GM19468 (cell line): ENCODE measurements at regions not wholly inside any gene's neighbourhood (a gene's known extent, or its start where the extent isn't known, plus 50 kb on each side); places are given as distances from the start of the nearest gene placed in this dataset.

ENCODE experiments used
- ATAC-seq: cut with Tn5 transposase; IDR thresholded peaks from one replicate; pipeline ENCODE4 v1.9.1; 2021; ENCODE audit warnings: mild to moderate bottlenecking, moderate library complexity, moderate number of reproducible peaks; ENCODE audit not compliant: unreplicated experiment; ENCODE audit errors: extremely low read depth

DNA sequence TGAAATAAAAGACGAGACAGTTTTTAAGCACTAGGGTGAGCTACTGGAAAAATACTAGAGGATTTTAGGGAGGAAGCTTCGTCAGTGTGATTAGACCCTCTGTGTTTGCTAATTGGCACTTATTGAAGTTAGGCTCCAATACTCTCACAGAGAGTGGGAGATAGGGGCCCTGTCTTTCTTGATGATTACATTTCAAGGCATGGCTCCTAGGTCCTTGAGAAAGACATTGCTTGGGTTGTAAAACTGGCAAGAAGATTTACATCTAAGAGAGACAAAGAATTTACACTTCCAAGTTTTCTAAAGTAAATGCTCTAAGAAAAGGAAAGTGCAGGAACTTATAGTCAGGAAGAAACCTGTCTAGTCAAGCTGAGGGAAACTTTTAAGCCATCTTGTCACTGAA is 183.2 kb downstream of the C12orf50 start:
- ATAC-seq: no peak

DNA sequence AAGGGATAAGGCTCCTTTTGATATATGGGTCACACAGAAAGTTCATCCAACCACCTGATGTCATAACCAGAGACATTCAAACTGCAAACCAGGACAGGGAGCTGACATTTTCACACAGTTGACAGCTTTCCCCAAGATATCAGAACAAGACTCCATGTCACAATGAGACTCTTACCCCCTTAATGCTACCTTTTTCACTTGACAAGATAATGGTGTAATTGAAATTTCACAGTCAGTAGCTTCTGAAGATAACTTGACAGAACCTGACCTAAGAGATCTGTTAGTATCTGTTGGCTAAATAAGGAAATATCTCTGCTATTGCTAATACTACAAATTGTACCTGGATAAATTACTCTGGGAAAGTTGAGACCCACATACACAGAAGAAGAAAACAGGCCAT is 187.3 kb downstream of the C12orf50 start:
- ATAC-seq: no peak

DNA sequence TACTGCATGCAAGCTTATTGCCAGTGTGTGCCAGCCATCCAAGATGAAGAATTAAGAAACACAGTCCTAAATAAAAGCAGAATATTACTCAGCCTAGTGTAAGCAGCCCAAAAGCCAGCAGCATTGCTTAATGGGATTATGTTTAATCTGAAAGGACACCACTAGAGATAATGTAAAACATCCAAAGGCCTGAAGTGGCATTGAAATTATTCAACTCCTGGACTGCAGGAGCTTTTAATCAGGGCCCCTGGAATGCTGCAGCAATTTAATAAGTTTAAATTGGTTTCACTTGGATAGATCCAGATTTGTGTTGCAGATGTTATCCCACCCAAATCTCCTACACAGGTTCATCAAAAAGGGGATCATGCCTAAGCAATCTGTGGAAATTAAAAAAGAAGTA is 193.0 kb downstream of the C12orf50 start:
- no peak for ATAC-seq

DNA sequence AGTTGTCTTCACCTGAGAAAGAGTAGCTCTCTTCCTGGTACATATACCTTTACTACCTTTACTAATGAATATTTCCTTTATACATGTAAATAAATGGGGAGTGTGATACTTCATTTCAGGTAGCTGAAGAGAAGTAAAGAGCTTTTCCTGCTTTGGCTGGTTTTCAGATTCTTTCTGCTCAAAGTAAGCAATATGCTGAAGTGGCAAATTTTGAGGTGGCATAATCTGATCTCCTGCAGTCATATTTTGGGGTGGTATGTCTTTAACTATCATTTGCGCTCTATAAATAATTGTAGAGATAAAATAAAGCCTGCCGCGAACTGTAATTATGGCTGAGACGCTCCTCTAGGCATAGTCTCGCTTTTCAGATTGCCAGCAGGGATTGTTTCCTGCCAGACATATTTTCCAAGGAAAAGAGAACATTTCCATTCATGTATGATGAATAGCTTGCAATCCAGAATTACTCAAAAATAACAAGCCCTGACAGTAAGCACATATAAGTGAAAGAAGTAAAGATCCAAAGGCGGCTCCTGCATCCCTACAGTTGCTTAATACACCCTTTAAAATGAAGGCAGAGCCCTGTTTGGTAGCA is 200.7 kb downstream of the C12orf50 start:
- no peak for ATAC-seq

DNA sequence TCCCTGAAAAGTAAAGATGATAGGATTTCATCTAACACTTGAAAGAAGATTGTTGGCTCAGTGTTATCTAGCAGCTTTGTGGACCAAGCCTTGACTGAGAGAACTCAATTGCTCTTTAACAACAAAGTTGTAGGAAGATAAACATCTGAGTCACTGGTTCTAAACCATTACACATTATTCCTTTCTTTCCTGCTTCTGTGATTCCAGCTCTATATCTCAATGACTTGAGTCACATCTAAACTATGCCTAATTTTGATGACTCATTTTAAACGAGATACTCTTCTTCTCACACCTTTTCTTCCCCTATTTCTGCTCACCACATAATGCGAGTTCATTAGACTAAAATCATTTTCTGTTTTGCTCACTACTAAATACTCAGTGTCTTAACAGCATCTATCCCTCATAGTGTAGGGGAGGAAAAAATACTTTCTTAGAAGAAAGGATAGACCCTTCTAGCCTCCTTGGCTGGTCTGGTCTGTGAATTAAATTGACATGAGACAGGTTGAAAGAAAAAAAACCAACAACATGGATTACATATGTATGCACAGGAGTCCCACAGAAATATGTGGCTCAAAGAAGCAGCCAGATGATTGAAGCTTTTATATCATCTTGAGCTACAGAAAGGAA is 201.4 kb downstream of the C12orf50 start:
- no peak for ATAC-seq

DNA sequence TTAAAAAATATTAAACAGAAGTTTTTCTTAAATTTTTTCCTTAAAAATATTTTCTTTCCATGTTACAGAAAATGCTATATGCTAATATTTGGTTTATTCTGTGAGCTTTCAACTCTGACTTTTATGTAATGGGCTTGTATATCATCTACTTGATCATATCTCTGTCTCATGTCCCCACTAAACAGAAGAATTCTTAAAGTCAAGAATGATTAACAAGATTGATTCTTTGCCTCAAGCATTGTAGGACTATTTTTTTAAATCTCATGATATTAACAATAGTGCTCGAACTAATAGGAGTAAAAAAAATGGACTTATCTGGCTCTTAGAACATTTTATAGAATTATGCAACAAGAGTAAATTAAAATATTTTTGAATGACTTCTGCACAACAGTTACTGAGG is 206.3 kb downstream of the C12orf50 start:
- no peak for ATAC-seq

DNA sequence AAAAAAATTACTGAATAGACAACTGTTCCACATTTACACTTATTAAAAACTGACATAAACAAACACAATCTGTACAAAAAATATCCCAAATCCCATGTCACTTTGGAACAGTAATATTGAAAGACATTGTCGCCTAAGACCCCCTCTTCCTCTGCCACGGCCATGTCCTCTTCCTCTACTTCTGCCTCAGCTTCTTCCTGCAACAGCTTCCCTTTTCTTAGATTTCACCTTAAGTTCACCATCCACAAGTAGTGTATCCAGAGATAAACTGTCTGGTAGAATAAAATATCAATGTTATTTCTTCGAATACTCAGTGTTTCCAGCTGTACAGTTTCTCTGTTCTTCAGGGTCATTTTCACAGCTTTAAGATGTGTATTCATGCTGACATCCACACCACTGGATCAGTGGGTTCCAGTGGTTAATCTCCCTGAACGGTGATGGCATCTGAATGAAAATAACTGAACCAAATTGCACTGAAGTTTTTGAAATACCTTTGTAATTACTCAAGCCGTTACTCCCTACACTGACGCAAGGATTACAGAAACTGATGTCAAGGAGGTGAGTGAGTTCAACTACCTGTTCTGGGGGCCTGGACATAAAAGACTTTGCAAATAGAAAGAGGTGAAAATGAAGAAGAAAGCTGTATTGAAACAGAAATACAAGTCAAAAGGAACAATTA is 208.5 kb downstream of the C12orf50 start:
- no peak for ATAC-seq

DNA sequence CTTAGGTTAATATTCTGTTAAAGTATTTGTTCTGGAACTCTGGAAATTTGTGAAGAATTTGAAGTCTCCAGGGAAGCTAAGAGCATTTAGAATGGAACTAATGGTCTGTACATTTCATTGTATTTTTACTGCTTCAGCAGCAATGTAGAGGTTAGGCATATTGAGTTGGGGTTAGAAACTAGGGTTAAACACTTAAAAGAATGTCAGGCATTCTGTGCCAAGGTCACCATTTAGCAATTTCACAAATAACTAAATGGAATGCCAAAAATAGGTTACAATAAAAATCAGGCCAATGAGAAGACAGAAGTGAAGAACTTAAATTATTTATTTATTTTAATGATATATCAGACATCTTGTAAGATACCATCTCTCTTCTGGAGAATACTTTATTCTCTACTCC is 210.8 kb downstream of the C12orf50 start:
- ATAC-seq: no peak

DNA sequence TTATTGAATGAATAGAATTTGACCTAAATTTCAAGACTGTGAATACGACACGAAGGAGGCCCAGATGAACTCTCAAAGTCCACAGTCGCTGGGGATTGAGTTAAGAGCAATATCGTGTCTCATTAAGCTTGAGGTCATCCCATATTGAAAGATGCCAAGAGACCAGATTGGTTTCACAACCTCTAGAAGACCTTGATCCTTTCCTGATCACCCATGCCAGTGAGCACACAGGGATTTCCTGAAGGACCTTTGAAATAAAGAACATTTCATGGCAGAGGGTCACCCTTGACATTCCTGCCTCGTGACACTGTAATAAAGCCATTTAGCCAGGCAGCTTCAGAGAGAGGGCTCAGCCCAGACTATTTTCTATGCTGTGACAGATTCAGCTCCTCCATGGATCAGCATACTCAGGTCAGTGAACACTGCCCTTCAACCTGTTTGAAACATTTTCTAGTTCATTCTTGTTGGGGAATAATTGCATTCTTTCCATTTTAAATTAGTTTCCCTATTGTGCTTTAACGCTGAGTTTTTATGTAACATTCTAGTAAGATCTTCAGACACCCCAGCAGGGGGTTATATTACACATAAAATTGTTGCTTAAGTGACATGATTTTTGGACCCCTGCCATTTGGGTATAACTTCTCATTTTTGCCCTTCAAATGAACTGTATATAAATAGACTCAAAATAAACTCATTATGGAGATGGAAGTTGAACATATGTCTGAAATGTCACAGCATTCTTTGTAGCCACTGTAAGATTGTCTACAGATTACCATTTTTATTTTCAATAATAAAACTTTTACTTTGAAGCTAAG is 213.2 kb downstream of the C12orf50 start:
- no peak for ATAC-seq

DNA sequence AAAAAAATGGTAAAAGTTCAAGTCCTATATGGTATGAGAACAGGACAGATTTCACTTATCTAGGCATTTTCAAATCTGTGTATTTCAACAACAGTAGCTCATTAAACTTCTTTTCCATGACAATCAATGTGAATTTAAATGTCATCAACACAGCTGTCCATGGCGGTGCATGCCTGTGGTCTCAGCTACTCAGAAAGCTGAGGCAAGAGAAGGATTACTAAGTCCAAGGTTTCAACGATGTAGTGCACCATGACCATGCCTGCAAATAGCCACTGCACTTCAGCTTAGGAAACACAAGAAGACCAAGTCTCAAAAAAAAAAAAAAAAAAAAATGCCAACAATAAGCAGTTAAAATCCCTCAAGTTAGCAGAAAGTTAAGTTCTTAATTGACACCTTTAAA is 214.6 kb downstream of the C12orf50 start:
- ATAC-seq: no peak

DNA sequence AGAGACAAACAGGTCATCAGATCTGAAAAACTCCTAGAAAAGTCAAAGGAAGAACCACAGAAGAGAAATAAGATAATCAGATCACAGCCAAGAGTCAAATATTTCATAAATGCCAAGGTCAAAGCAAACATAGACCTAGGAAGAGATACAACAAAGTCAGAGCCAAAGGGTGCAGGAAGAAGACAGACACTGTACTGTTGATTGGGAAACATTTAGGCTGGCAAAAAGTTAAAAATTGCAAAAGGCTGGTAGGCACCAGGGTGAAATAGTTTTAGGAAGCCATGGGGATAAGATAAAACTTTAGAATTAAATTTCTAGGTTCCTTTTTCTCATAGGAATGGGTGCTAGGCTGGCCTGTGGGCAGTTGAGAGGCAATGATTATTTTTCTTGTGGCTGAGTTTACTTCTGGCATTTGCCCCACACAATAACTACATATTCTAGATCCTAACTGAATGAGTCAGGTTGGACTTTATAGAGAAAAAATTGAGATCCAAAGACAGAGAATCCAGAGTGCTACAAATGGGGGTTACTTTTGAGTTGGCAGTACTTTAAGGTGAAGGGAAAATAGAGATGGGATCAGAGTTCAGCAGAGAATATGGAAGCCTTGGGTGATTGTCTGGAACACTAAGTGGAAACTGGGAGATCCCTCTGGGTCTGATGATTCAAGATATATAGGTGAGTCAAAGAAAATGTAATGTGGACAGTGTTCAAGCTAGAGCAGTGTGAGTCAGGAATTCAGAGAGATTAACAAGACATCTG is 215.5 kb downstream of the C12orf50 start:
- no peak for ATAC-seq

DNA sequence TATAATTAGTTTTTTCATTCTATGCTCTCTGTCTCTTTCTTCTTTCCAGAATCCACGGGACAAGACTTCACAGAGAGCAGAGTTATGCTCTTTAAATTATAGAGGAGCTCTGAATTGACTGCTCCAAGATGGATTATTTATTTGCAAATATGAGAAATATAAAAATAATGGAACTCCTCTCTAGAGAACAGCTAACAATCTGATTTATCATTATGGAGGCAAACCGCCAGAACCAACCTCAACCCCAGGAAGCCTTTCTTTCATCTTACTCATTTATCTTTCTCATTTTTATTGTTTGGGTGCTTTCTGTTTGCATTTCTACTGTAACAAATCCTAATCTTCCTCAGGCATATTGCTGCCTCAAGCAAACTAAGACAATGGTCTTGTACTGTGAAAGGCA is 216.5 kb downstream of the C12orf50 start:
- ATAC-seq: no peak

DNA sequence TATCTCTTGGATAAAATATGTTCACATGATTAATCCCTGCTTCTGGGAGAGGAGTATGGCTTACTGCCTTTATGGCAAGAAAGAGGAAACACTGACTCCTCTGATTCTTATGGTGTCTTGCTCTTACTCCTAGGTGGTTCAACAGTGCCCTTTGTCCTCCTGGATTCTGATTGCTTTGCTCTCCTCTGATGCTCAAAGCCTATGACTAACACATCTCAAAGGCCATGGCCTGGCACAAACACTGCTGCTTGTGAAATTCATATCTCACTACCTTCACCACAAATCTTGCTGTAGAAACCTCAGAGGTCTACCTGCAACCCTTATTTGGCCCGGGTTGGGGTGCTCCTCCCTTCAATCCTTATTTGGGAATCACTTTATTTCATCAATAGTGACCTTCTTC is 217.2 kb downstream of the C12orf50 start:
- ATAC-seq: no peak

DNA sequence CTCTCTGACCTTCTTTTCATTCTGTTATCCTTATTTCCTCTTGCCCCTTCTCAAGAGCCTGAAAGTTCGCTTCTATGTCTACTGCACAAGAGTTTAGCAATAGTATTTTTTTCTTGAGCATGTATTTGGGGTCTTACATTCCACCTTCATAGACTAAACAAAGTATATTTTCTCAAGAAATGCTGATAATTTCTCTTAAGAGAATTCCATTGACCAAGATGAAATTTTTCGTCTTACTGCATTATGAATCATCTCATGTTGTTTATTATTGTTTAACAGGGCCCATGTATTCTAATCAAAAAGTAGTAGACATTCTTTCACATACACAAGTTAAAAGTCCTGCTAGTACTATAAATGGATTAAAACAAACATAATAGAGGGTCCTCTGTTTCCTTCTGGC is 219.3 kb downstream of the C12orf50 start:
- ATAC-seq: no peak

DNA sequence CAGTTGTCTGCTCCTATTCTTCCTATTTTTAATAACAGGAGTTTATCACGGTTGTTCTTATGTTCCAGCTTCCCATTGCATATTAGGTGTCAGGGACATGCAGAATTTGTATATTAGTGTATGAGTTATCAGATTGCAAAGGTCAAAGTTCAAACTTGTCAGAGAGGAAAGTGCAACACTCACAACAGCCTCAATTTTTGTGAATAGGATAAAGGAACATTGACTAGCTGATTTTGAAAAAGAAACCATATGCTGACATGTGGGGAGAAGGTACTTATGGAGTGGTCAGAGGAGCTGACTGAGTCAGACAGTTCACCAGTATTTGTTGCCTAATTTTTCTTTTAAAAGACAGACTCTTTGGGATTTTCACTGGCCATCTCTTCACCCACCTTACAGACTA is 222.1 kb downstream of the C12orf50 start:
- no peak for ATAC-seq

DNA sequence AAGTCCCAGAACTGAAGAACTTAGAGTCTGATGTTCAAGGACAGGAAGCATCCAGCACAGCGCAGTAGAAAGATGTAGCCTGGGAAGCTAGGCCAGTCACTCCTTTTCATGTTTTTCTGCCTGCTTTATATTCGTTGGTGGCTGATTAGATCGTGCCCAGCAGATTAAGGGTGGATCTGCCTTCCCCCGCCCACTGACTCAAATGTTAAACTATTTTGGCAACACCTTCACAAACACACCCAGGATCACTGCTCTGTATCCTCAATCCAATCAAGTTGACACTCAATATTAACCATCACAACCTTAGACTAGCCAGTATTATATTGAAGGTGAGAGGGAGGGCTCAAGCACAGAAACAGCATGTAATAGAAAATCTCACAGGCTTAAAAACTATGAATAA is 222.9 kb downstream of the C12orf50 start:
- ATAC-seq: no peak

DNA sequence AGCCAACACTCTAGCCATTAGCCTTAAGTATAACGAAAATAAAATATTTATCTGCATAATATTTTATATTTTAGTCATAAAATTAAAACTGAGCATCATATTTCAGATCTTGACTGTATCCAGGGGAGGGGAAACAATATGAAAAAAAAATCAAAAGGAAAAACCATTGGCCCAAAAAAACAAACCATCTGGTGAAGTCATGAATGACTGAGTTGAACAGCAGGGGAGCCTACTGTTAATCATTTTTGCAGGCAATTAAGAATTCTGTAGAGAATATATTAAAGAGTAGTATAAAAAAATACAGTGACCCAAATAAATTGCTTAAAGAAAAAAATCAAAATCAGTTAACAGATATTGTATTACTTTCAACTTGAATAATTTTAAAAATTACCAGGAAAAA is 224.8 kb downstream of the C12orf50 start:
- no peak for ATAC-seq

DNA sequence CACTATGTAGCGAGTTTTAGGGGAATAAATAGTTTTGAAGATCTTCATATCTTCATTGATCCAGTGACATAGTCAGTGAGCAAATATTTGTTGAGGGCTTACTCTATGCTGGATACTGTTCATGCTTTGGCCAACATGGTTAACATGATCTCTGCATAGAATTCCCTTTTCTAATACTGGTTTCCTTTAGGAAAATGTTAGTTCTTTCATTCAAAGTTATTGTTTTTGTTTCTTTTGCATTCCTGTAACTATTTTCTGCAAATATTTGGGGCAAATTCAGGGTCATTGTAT is 226.5 kb downstream of the C12orf50 start:
- ATAC-seq: no peak

DNA sequence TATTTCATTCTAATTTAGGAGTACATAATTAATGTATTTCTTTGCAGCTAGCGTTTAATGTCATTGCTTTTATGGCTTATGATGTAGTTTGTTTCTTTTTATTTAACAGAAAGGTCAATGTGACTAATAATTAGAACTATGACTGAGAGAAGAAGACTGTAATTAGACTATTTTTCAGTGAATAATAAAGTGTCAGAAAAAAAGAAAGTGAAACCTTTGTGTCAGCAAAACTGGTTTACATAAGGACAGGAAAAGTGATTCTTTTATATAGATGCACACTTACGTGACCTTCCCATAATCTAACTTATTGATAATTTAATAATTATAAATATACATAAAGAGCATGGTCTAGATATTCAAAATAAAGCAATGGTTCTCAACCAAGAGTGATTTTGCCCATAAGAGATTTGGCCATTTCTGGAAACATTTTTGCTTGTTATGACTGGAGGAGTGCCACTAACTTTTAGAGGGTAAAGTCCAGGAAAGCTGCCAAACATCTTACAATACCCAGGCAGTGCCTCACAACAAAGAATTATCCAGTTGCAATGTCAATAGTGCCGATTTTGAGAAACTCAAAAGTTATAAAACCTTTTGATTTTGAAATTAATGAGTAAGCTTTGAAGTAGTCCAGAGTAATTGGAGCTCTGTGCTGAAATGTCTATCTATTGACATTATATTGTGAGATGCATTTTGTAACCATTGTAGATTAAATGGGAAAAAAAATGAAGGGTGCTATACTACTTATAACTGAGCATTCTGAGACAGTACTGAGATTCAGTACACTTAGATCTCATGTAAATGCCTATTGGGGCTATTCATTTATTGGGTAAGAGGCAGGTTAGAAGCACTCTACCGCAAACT is 227.1 kb downstream of the C12orf50 start:
- no peak for ATAC-seq
